ENCODE measurements at regions not wholly inside any gene's neighbourhood (a gene's known extent, or its start where the extent isn't known, plus 50 kb on each side); places are given as distances from the start of the nearest gene placed in this dataset.

DNA sequence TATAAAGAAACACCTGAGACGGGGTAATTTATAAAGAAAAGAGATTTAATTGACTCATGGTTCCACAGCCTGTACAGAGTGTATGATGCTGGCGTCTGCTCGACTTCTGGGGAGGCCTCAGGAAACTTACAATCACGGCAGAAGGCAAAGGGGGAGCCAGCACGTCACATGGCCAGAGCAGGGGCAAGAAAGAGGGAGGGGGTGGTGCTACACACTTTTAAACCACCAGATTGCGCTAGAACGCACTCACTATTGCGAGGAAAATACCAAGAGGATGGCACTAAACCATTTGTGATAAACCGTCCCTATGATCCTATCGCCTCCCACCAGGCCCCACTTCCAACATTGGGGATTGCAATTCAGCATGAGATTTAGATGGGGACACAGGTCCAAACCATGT, 79.7 kb upstream of the CARD18 start:
- TF ChIP-seq, protein P1, sequence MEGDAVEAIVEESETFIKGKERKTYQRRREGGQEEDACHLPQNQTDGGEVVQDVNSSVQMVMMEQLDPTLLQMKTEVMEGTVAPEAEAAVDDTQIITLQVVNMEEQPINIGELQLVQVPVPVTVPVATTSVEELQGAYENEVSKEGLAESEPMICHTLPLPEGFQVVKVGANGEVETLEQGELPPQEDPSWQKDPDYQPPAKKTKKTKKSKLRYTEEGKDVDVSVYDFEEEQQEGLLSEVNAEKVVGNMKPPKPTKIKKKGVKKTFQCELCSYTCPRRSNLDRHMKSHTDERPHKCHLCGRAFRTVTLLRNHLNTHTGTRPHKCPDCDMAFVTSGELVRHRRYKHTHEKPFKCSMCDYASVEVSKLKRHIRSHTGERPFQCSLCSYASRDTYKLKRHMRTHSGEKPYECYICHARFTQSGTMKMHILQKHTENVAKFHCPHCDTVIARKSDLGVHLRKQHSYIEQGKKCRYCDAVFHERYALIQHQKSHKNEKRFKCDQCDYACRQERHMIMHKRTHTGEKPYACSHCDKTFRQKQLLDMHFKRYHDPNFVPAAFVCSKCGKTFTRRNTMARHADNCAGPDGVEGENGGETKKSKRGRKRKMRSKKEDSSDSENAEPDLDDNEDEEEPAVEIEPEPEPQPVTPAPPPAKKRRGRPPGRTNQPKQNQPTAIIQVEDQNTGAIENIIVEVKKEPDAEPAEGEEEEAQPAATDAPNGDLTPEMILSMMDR (IDR thresholded peaks at IDR 0.05; ENCODE audit: borderline replicate concordance, extremely low read depth, low read length, poor library complexity, severe bottlenecking) = peak; percentile 32
- no peak for TF ChIP-seq EZH2 (IDR thresholded peaks at IDR 0.05; ENCODE audit: borderline replicate concordance, low read depth, low read length, severe bottlenecking)
- H3K36me3 ChIP-seq (ENCODE audit: insufficient read depth, low read length) = no peaks in the 10 kb centered on the region
- DNase-seq (no peak), ATAC-seq (ENCODE audit: insufficient read depth, low read depth) (0 out of 3 replicates have a peak, but pooled peaks have one; percentile 24)
- no peaks in the 10 kb centered on the region for H4K20me1 ChIP-seq (ENCODE audit: insufficient read depth, low read length)
- H3K9ac ChIP-seq (ENCODE audit: low read depth, low read length) = no peak overlapping the region
- H2AFZ ChIP-seq (ENCODE audit: low read depth, low read length) = no peak overlapping the region
- H3K4me2 ChIP-seq (ENCODE audit: insufficient read depth, low read length) = no peak overlapping the region
- H3K27ac ChIP-seq (ENCODE audit: low read length) = no peak overlapping the region
- H3K4me3 ChIP-seq (ENCODE audit: low read depth in 1 of 2, low read length in 2 of 2) = no peak overlapping the region
- H3K79me2 ChIP-seq (ENCODE audit: insufficient read depth, low read length) = no peaks in the 10 kb centered on the region
- H3K9me3 ChIP-seq (ENCODE audit: insufficient read depth, low read length, severe bottlenecking) = no peaks in the 10 kb centered on the region
- no peaks in the 10 kb centered on the region for H3K27me3 ChIP-seq (ENCODE audit: insufficient read depth, low read length, poor library complexity)
- no peaks in the 10 kb centered on the region for H3K4me1 ChIP-seq (ENCODE audit: insufficient read depth, low read length)

DNA sequence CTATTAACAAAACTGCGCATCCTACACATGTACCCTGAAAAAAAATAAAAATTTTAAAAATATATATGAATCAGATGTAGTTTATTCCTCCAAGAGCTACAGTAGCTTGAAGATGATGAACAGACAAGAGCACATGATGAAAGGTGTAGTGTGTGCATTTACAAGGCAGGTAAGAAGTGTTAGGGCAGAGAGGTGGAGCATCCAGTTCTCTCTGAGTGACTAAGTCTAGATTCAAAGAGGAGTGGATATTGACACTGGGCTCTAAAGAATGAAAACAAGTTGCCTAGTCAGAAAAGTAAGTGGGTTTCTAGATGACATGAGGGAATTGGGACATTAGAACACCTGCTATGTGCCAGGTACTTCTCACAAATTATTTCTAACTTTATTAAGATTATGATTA, 76.0 kb upstream of the CARD18 start:
- Histone ChIP-seq H3K27ac (ENCODE audit: low read length) (no peak overlapping the region), H3K4me3 (ENCODE audit: low read depth in 1 of 2, low read length in 2 of 2) (no peak overlapping the region), H3K79me2 (ENCODE audit: insufficient read depth, low read length) (no peaks in the 10 kb centered on the region), H3K27me3 (ENCODE audit: insufficient read depth, low read length, poor library complexity) (no peaks in the 10 kb centered on the region), H3K9me3 (ENCODE audit: insufficient read depth, low read length, severe bottlenecking) (no peaks in the 10 kb centered on the region), H3K4me1 (ENCODE audit: insufficient read depth, low read length) (no peaks in the 10 kb centered on the region), H3K9ac (ENCODE audit: low read depth, low read length) (no peak overlapping the region), H2AFZ (ENCODE audit: low read depth, low read length) (no peak overlapping the region), H3K36me3 (ENCODE audit: insufficient read depth, low read length) (no peaks in the 10 kb centered on the region), H3K4me2 (ENCODE audit: insufficient read depth, low read length) (no peak overlapping the region), H4K20me1 (ENCODE audit: insufficient read depth, low read length) (no peaks in the 10 kb centered on the region)
- DNase-seq = no peak
- no peak for TF ChIP-seq EZH2 (IDR thresholded peaks at IDR 0.05; ENCODE audit: borderline replicate concordance, low read depth, low read length, severe bottlenecking)
- TF ChIP-seq, protein P1 (IDR thresholded peaks at IDR 0.05; ENCODE audit: borderline replicate concordance, extremely low read depth, low read length, poor library complexity, severe bottlenecking) = no peak
- no peak for ATAC-seq (ENCODE audit: insufficient read depth, low read depth)

DNA sequence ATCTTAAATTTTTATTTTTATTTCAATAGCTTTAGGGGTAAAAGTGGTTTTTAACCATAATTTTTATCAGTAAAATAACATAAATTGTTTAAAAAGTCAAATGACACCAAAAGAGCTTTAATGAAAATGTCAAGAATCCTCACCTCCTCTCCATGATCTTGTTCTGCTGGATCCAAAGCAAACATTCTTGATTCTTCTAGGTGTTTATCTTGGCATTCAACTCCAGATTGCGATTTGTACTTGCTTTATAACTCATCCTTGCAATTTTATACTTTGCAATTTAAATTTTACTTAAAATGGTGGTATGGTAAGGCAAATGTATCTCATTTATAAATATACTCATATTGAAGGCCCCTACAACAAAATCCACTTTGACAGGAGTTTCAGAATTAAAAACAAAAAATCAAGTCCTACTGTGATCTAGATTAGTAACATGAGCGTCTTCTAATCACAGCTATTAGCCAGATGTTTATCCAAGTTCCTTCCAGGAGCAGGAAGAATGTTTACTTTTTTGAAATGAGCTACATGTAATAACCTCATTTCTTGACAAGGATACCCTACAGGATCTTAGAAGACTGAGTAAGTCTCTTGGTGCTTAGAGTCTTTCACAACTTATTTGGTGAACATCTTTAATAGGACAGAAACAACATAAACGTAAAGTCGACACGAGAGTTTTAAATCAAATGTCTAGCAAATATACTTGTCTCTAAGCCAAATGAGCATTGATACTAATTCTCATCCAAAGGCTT, 72.4 kb upstream of the CARD18 start:
- H2AFZ ChIP-seq (ENCODE audit: low read depth, low read length) = no peak overlapping the region
- no peak for DNase-seq
- H3K36me3 ChIP-seq (ENCODE audit: insufficient read depth, low read length) = no peaks in the 10 kb centered on the region

More for the DNA sequence above, 72.4 kb upstream of the CARD18 start:
- H3K27ac ChIP-seq (ENCODE audit: low read length) = no peak overlapping the region
- no peak overlapping the region for H3K4me3 ChIP-seq (ENCODE audit: low read depth in 1 of 2, low read length in 2 of 2)
- no peaks in the 10 kb centered on the region for H3K27me3 ChIP-seq (ENCODE audit: insufficient read depth, low read length, poor library complexity)
- H3K9ac ChIP-seq (ENCODE audit: low read depth, low read length) = no peak overlapping the region
- TF ChIP-seq, protein P1 (IDR thresholded peaks at IDR 0.05; ENCODE audit: borderline replicate concordance, extremely low read depth, low read length, poor library complexity, severe bottlenecking) = no peak
- TF ChIP-seq EZH2 (IDR thresholded peaks at IDR 0.05; ENCODE audit: borderline replicate concordance, low read depth, low read length, severe bottlenecking) = no peak
- no peaks in the 10 kb centered on the region for H3K79me2 ChIP-seq (ENCODE audit: insufficient read depth, low read length)
- no peaks in the 10 kb centered on the region for H4K20me1 ChIP-seq (ENCODE audit: insufficient read depth, low read length)
- H3K4me1 ChIP-seq (ENCODE audit: insufficient read depth, low read length) = no peaks in the 10 kb centered on the region
- no peaks in the 10 kb centered on the region for H3K9me3 ChIP-seq (ENCODE audit: insufficient read depth, low read length, severe bottlenecking)
- no peak overlapping the region for H3K4me2 ChIP-seq (ENCODE audit: insufficient read depth, low read length)
- ATAC-seq (ENCODE audit: insufficient read depth, low read depth) = no peak

Measured in DND-41 (cell line).